Smooth muscle cell (in vitro differentiated cells): ENCODE measurements at regions not wholly inside any gene's neighbourhood (a gene's known extent, or its start where the extent isn't known, plus 50 kb on each side); places are given as distances from the start of the nearest gene placed in this dataset.

Experiments
- DNase-seq: peaks from one replicate; lab custom pipeline; 2025; ENCODE audit not compliant: unreplicated experiment; lab: John Stamatoyannopoulos, UW
- H2AFZ ChIP-seq: fragments of 200-600 bp; sonication (generic); 2 replicates; pipeline ENCODE4 v1.6.0; 2016; ENCODE audit warnings: antibody characterized with exemption, low read depth, mild to moderate bottlenecking
- H3F3A ChIP-seq: fragments of 200-600 bp; sonication (generic); 2 replicates; pipeline ENCODE4 v1.6.0; 2017; ENCODE audit warnings: antibody characterized with exemption, low read depth
- H3K27ac ChIP-seq: fragments of 200-600 bp; sonication (generic); 2 replicates; pipeline ENCODE4 v1.5.1; 2016; ENCODE audit warnings: low read depth, mild to moderate bottlenecking
- H3K27me3 ChIP-seq: fragments of 200-600 bp; sonication (generic); 2 replicates; pipeline ENCODE4 v1.6.1; 2016; ENCODE audit warnings: low read depth, mild to moderate bottlenecking
- H3K36me3 ChIP-seq: fragments of 200-600 bp; sonication (generic); 2 replicates; pipeline ENCODE4 v1.5.1; 2016; ENCODE audit warnings: low read depth
- H3K4me1 ChIP-seq: fragments of 200-600 bp; sonication (generic); 2 replicates; pipeline ENCODE4 v1.5.1; 2016; ENCODE audit warnings: low read depth
- H3K4me2 ChIP-seq: fragments of 200-600 bp; sonication (generic); 2 replicates; pipeline ENCODE4 v1.6.0; 2016; ENCODE audit warnings: mild to moderate bottlenecking
- H3K4me3 ChIP-seq: fragments of 200-600 bp; sonication (generic); 2 replicates; pipeline ENCODE4 v1.5.1; 2016; ENCODE audit warnings: mild to moderate bottlenecking
- H3K79me2 ChIP-seq: fragments of 200-600 bp; sonication (generic); 2 replicates; pipeline ENCODE4 v1.6.0; 2016; ENCODE audit warnings: low read depth, mild to moderate bottlenecking
- H3K9ac ChIP-seq: fragments of 200-600 bp; sonication (generic); 2 replicates; pipeline ENCODE4 v1.6.0; 2016; ENCODE audit warnings: low read depth
- H3K9me3 ChIP-seq: fragments of 200-600 bp; sonication (generic); replicated peaks from 2 replicates; pipeline ENCODE4 v1.5.1; 2016; ENCODE audit warnings: low read depth
- H4K20me1 ChIP-seq: fragments of 200-600 bp; sonication (generic); 2 replicates; pipeline ENCODE4 v1.6.0; 2016; ENCODE audit warnings: low read depth
- WGBS: methylation state at CpG from one replicate; pipeline ENCODE4 v1.1.7; 2016; ENCODE audit warnings: low lambda C conversion rate; 5-methylcytosine and 5-hydroxymethylcytosine counted together
- TF ChIP-seq, protein P1 (sequence below): fragments of 200-600 bp; sonication (generic); IDR thresholded peaks from 2 replicates; pipeline ENCODE4 v1.5.1; 2017; ENCODE audit warnings: borderline replicate concordance, mild to moderate bottlenecking, antibody characterized with exemption; ENCODE audit not compliant: insufficient read depth, poor library complexity, severe bottlenecking

DNA sequence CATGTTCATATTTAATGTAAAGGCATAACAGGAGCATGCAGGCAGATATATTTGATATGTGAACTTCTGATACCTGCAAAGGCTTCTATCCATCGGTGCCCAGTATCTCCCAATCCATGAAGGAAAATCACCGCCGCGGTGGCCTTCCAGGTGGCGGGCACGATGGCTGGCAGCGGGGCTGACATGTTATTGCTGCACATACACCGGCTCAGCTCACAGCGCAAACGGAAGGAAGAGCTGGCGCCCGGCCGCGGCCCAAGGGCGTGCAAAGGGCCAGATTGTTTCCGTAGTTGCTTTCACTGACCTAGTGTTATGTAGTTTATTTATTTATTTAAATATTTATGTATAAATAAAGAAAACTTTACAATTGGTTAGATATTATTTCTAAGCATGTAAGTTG is 322.7 kb upstream of the PITX2 start:
- Histone ChIP-seq H3F3A (no peaks in the 10 kb centered on the region), H2AFZ (no peak overlapping the region), H3K4me1 (peaks cover 8% of the 10 kb centered on the region), H4K20me1 (no peaks in the 10 kb centered on the region), H3K27ac (no peak overlapping the region), H3K27me3 (no peaks in the 10 kb centered on the region), H3K4me3 (no peak overlapping the region), H3K36me3 (no peaks in the 10 kb centered on the region), H3K9me3 (no peaks in the 10 kb centered on the region), H3K9ac (no peak overlapping the region), H3K4me2 (no peak overlapping the region), H3K79me2 (peaks cover 13% of the 10 kb centered on the region)
- WGBS = 98% methylated on average over 16 of the region's 16 CpGs
- DNase-seq = no peak
- TF ChIP-seq, protein P1, sequence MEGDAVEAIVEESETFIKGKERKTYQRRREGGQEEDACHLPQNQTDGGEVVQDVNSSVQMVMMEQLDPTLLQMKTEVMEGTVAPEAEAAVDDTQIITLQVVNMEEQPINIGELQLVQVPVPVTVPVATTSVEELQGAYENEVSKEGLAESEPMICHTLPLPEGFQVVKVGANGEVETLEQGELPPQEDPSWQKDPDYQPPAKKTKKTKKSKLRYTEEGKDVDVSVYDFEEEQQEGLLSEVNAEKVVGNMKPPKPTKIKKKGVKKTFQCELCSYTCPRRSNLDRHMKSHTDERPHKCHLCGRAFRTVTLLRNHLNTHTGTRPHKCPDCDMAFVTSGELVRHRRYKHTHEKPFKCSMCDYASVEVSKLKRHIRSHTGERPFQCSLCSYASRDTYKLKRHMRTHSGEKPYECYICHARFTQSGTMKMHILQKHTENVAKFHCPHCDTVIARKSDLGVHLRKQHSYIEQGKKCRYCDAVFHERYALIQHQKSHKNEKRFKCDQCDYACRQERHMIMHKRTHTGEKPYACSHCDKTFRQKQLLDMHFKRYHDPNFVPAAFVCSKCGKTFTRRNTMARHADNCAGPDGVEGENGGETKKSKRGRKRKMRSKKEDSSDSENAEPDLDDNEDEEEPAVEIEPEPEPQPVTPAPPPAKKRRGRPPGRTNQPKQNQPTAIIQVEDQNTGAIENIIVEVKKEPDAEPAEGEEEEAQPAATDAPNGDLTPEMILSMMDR = no peak

DNA sequence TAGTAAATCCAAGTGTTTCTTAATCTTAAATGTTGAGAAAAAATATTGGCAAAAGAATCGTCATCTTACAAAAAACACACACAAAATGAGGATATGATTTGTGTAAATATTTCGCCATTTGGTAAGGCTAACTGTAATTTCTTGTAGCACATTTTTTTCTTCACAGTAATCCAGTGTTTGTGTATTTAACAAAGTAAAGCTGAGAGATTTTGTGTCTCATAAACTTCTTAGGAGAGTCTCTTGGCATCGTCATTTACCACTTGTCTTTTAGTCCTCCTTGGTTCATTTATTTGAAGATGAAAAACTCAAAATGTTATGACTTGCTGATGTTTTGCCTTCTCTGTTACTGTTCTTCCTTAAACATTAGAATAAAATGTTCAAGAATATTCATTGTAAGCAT is 326.7 kb upstream of the PITX2 start:
- Histone ChIP-seq H3K4me3 (no peak overlapping the region), H3K27me3 (no peaks in the 10 kb centered on the region), H3K9me3 (no peaks in the 10 kb centered on the region), H3K27ac (peak overlapping the region; percentile 88), H2AFZ (peak overlapping the region; percentile 73), H3K4me2 (peak overlapping the region; percentile 75), H3K79me2 (peaks cover 50% of the 10 kb centered on the region), H3K36me3 (no peaks in the 10 kb centered on the region), H3K9ac (peak overlapping the region; percentile 6), H3K4me1 (peaks cover 16% of the 10 kb centered on the region), H4K20me1 (no peaks in the 10 kb centered on the region), H3F3A (no peaks in the 10 kb centered on the region)
- no peak for DNase-seq
- TF ChIP-seq, protein P1 = no peak
- WGBS = 26% methylated on average over 3 of the region's 3 CpGs

DNA sequence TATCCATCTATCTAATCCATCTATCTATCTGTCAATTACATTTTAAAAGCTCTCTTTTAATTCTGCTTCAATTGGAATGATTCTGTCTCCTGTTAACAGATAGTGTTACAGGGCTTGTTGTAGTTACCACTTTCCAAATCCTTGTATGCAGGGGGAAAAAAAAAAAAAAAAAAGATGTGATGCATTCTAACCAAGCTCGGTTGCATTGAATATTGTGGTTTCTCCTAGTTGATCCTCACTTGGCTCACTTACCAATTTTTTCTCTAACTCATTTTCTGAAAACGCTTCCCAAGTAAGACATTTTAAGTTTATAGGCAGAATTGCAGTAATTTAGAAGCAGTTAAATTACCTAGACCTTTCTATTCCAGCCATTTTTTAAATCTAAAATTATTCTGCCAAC is 327.9 kb upstream of the PITX2 start:
- H3K79me2 ChIP-seq = peaks cover 62% of the 10 kb centered on the region
- WGBS = 25% methylated on average over 2 of the region's 2 CpGs
- no peak overlapping the region for H2AFZ ChIP-seq
- no peaks in the 10 kb centered on the region for H3K27me3 ChIP-seq
- H3K9ac ChIP-seq = peak overlapping the region; percentile 66
- no peaks in the 10 kb centered on the region for H4K20me1 ChIP-seq
- TF ChIP-seq, protein P1 = no peak
- peak overlapping the region; percentile 88 for H3K27ac ChIP-seq
- DNase-seq = no peak
- no peaks in the 10 kb centered on the region for H3F3A ChIP-seq
- no peaks in the 10 kb centered on the region for H3K9me3 ChIP-seq
- no peaks in the 10 kb centered on the region for H3K36me3 ChIP-seq
- H3K4me3 ChIP-seq = no peak overlapping the region
- H3K4me1 ChIP-seq = peaks cover 28% of the 10 kb centered on the region
- H3K4me2 ChIP-seq = peak overlapping the region; percentile 75

DNA sequence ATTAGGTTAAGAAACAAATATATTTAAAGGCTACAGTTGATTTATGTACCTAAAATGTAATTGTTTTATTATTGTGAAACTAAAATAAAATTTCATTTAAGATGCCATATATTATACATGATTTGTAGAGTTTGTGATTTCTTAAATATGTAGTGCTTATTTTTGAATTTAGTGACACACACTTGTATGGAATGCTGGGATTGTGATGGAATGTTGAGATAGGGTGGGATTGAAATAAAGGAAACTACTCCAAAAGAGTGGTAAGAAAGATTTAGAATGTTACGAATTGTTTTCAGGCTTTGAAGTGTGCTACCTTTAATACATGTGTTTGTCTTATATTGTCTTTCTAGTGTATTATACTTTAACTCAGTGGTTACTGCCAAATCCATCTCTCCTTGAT is 330.3 kb upstream of the PITX2 start:
- no peaks in the 10 kb centered on the region for H4K20me1 ChIP-seq
- H3K36me3 ChIP-seq = no peaks in the 10 kb centered on the region
- peak overlapping the region; percentile 68 for H3K9ac ChIP-seq
- peak overlapping the region; percentile 86 for H2AFZ ChIP-seq
- no peaks in the 10 kb centered on the region for H3K9me3 ChIP-seq
- H3K4me1 ChIP-seq = peaks cover 49% of the 10 kb centered on the region
- 25% methylated on average over 1 of the region's 1 CpG for WGBS
- H3K27ac ChIP-seq = peak overlapping the region; percentile 88
- no peak for DNase-seq
- peaks cover 80% of the 10 kb centered on the region for H3K79me2 ChIP-seq
- peak overlapping the region; percentile 83 for H3K4me2 ChIP-seq
- H3K27me3 ChIP-seq = no peaks in the 10 kb centered on the region
- TF ChIP-seq, protein P1 = no peak
- H3K4me3 ChIP-seq = peak overlapping the region; percentile 29
- H3F3A ChIP-seq = no peaks in the 10 kb centered on the region
